ENCODE measurements at regions not wholly inside any gene's neighbourhood (a gene's known extent, or its start where the extent isn't known, plus 50 kb on each side); places are given as distances from the start of the nearest gene placed in this dataset.

DNA sequence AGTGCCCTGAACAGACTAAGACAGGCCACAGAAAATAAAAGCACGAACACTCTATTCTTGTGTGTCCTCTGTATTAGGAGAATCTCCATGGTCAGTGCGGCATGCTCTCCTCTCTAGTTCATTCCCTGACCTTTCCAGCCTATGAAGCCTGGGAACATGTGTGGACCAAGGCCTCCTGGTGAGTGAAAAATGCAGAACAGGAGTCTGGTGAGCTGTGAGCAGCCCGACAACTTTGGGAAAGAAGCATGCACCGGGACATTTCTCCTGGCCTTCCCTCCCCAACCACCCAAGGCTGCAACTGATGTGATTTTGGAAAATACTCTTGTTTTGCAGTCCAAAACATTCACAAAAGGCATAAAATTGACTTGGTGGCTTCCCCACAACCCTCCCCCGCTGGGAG, 878.3 kb upstream of the ID2 start (continued):
- TF ChIP-seq REST (IDR thresholded peaks at IDR 0.05; ENCODE audit: borderline replicate concordance) (no peak), REST (CRISPR knock-in tag; IDR thresholded peaks at IDR 0.05; ENCODE audit: low read depth) (no peak), GATA2 (CRISPR knock-in tag; IDR thresholded peaks at IDR 0.05) (no peak), ZNF644 (tag; IDR thresholded peaks at IDR 0.05; ENCODE audit: low read depth) (no peak), SMAD1 (IDR thresholded peaks at IDR 0.05; ENCODE audit: low read depth, low read length, partially characterized antibody) (no peak)

Measured in K562 (cell line).